Renal pelvis (tissue), 1 donor: ENCODE measurements at regions not wholly inside any gene's neighbourhood (a gene's known extent, or its start where the extent isn't known, plus 50 kb on each side); places are given as distances from the start of the nearest gene placed in this dataset.
"Not testable (repeated sequence)": the region's sequence is repeated elsewhere in the genome, so short reads cannot be mapped to it uniquely, and the experiment has no call there.

Source experiments
- DNase-seq: peaks from one replicate; pipeline ENCODE4 v3.0.0-alpha.2; 2013

- no peak for DNase-seq
These were observed 108.8 kb downstream of the IL12A start for GRCh38 chr3:160097478-160097877.

- no peak for DNase-seq
These were observed 109.8 kb downstream of the IL12A start for GRCh38 chr3:160098261-160098908.

GRCh38 chr3:160098926-160099626 lies 110.4 kb downstream of the IL12A start:
- no peak for DNase-seq

GRCh38 chr3:160099834-160100233 lies 111.2 kb downstream of the IL12A start:
- DNase-seq: no peak

GRCh38 chr3:160100610-160101009 lies 112.0 kb downstream of the IL12A start:
- DNase-seq: no peak

GRCh38 chr3:160102001-160102400 lies 113.4 kb downstream of the IL12A start:
- not testable (repeated sequence) for DNase-seq

GRCh38 chr3:160103397-160103796 lies 114.8 kb downstream of the IL12A start:
- DNase-seq: no peak

- no peak for DNase-seq
These were observed 117.4 kb downstream of the IL12A start for GRCh38 chr3:160105907-160106584.

GRCh38 chr3:160106905-160107861 lies 118.0 kb upstream of the C3orf80 start:
- no peak for DNase-seq

- DNase-seq: no peak
These were observed 116.9 kb upstream of the C3orf80 start for GRCh38 chr3:160108362-160108761.

GRCh38 chr3:160112481-160112880 lies 112.7 kb upstream of the C3orf80 start:
- DNase-seq: no peak

GRCh38 chr3:160112996-160113395 lies 112.2 kb upstream of the C3orf80 start:
- no peak for DNase-seq

- DNase-seq: no peak
These were observed 110.7 kb upstream of the C3orf80 start for GRCh38 chr3:160114355-160114995.

GRCh38 chr3:160115387-160115786 lies 109.8 kb upstream of the C3orf80 start:
- no peak for DNase-seq

GRCh38 chr3:160124224-160124623 lies 101.0 kb upstream of the C3orf80 start:
- no peak for DNase-seq

- no peak for DNase-seq
These were observed 100.0 kb upstream of the C3orf80 start for GRCh38 chr3:160125258-160125657.

GRCh38 chr3:160126051-160126450 lies 99.2 kb upstream of the C3orf80 start:
- DNase-seq: no peak

- no peak for DNase-seq
These were observed 98.5 kb upstream of the C3orf80 start for GRCh38 chr3:160126761-160127160.

- no peak for DNase-seq
These were observed 97.9 kb upstream of the C3orf80 start for GRCh38 chr3:160127308-160127707.

- no peak for DNase-seq
These were observed 97.2 kb upstream of the C3orf80 start for GRCh38 chr3:160128056-160128455.

GRCh38 chr3:160129459-160130061 lies 95.7 kb upstream of the C3orf80 start:
- DNase-seq: no peak
